ENCODE measurements at regions not wholly inside any gene's neighbourhood (a gene's known extent, or its start where the extent isn't known, plus 50 kb on each side); places are given as distances from the start of the nearest gene placed in this dataset.

GRCh38 chr3:148187296-148187695, 510.4 kb upstream of the AGTR1 start:
- no peak for DNase-seq

- DNase-seq = no peak
These were observed 507.2 kb upstream of the AGTR1 start for GRCh38 chr3:148190441-148190990.

- DNase-seq = no peak
These were observed 505.7 kb upstream of the AGTR1 start for GRCh38 chr3:148191966-148192365.

GRCh38 chr3:148197061-148197460, 500.6 kb upstream of the AGTR1 start:
- no peak for DNase-seq

- DNase-seq = peak in 1 of 2 donors; percentile 25
These were observed 495.3 kb upstream of the AGTR1 start for GRCh38 chr3:148202386-148202785.

GRCh38 chr3:148203297-148204010, 494.2 kb upstream of the AGTR1 start:
- no peak for DNase-seq

GRCh38 chr3:148204131-148204530, 493.6 kb upstream of the AGTR1 start:
- no peak for DNase-seq

GRCh38 chr3:148205977-148206376, 491.7 kb upstream of the AGTR1 start:
- DNase-seq = no peak

GRCh38 chr3:148206446-148206845, 491.3 kb upstream of the AGTR1 start:
- DNase-seq = no peak

- DNase-seq = no peak
These were observed 488.7 kb upstream of the AGTR1 start for GRCh38 chr3:148208975-148209374.

- no peak for DNase-seq
These were observed 486.0 kb upstream of the AGTR1 start for GRCh38 chr3:148211725-148212124.

- DNase-seq = no peak
These were observed 483.0 kb upstream of the AGTR1 start for GRCh38 chr3:148214705-148215104.

GRCh38 chr3:148217317-148217716, 480.4 kb upstream of the AGTR1 start:
- DNase-seq = no peak

GRCh38 chr3:148218222-148218621, 479.5 kb upstream of the AGTR1 start:
- no peak for DNase-seq

GRCh38 chr3:148219999-148220398, 477.7 kb upstream of the AGTR1 start:
- DNase-seq = no peak

- DNase-seq = peak in 1 of 2 donors; percentile 5
These were observed 476.4 kb upstream of the AGTR1 start for GRCh38 chr3:148221303-148221702.

GRCh38 chr3:148223266-148223665, 474.4 kb upstream of the AGTR1 start:
- DNase-seq = no peak

- no peak for DNase-seq
These were observed 471.5 kb upstream of the AGTR1 start for GRCh38 chr3:148226246-148226645.

- no peak for DNase-seq
These were observed 470.2 kb upstream of the AGTR1 start for GRCh38 chr3:148227534-148227933.

GRCh38 chr3:148229107-148229506, 468.6 kb upstream of the AGTR1 start:
- peak in 1 of 2 donors; percentile 31 for DNase-seq

- DNase-seq = no peak
These were observed 467.2 kb upstream of the AGTR1 start for GRCh38 chr3:148230473-148230872.

GRCh38 chr3:148232389-148232788, 465.3 kb upstream of the AGTR1 start:
- no peak for DNase-seq

- peak in 1 of 2 donors; percentile 56 for DNase-seq
These were observed 464.3 kb upstream of the AGTR1 start for GRCh38 chr3:148233403-148233802.

- no peak for DNase-seq
These were observed 463.2 kb upstream of the AGTR1 start for GRCh38 chr3:148234536-148234935.

GRCh38 chr3:148235566-148235965, 462.1 kb upstream of the AGTR1 start:
- DNase-seq = no peak
